H1 (cell line): ENCODE measurements at regions not wholly inside any gene's neighbourhood (a gene's known extent, or its start where the extent isn't known, plus 50 kb on each side); places are given as distances from the start of the nearest gene placed in this dataset.

Source experiments
- CTCF ChIA-PET: fragments of 300-600 bp; sonication (Branson Sonifier 250); formaldehyde crosslinking; loops from one replicate; lab custom pipeline; 2021; ENCODE audit not compliant: partially characterized antibody; lab: Charles Lee
- POLR2A ChIA-PET: fragments of 300-600 bp; sonication (Branson Sonifier 250); formaldehyde crosslinking; loops from one replicate; lab custom pipeline; 2021; ENCODE audit warnings: inconsistent platforms; ENCODE audit not compliant: partially characterized antibody; lab: Charles Lee
- DNase-seq, 2 experiments: peaks; one replicate each; pipeline versions ENCODE4 v3.0.0 to v3.0.0-alpha.2; 2010 to 2022; ENCODE audit warnings: low spot score in 2 of 2, low read depth in 1 of 2, mixed read lengths in 1 of 2
- FAIRE-seq: peaks from 2 replicates; lab custom pipeline; 2011; peaks lifted over from hg19 to GRCh38; lab: Jason Lieb, UNC
- H2AFZ ChIP-seq: 2 replicates; pipeline ENCODE4 v1.8.1; 2012; ENCODE audit warnings: low read length, inconsistent platforms
- H2AK5ac ChIP-seq: 2 replicates; pipeline ENCODE4 v1.6.1; 2013; ENCODE audit warnings: low read depth, low read length
- H2BK120ac ChIP-seq: replicated peaks from 2 replicates; pipeline ENCODE3; 2013; ENCODE audit warnings: low read depth, low read length, inconsistent platforms
- H2BK12ac ChIP-seq: 2 replicates; pipeline ENCODE4 v1.6.1; 2013; ENCODE audit warnings: low read depth, low read length
- H2BK15ac ChIP-seq: 2 replicates; pipeline ENCODE4 v1.6.1; 2013; ENCODE audit warnings: low read length
- H2BK20ac ChIP-seq: 2 replicates; pipeline ENCODE4 v1.6.1; 2013; ENCODE audit warnings: low read length
- H2BK5ac ChIP-seq: 2 replicates; pipeline ENCODE4 v1.6.1; 2013; ENCODE audit warnings: low read depth, low read length
- H3K14ac ChIP-seq: 2 replicates; pipeline ENCODE4 v1.6.1; 2013; ENCODE audit warnings: inconsistent platforms; ENCODE audit not compliant: insufficient read length
- H3K18ac ChIP-seq: 2 replicates; pipeline ENCODE4 v1.6.1; 2013; ENCODE audit warnings: low read length; ENCODE audit errors: extremely low read depth
- H3K23ac ChIP-seq: 2 replicates; pipeline ENCODE4 v1.6.1; 2013; ENCODE audit warnings: inconsistent platforms; ENCODE audit not compliant: insufficient read length
- H3K23me2 ChIP-seq: 2 replicates; pipeline ENCODE4 v1.6.1; 2013; ENCODE audit warnings: low read depth, low read length
- H3K27ac ChIP-seq: 2 replicates; pipeline ENCODE4 v1.6.1; 2011; ENCODE audit warnings: low read depth, low read length, inconsistent platforms
- H3K27me3 ChIP-seq, 4 experiments: replicated peaks in 1 of 4; 1 replicate in 1 of 4; 2 replicates in 3 of 4; pipeline versions ENCODE4 v1.6.1 to v1.8.1; 2011 to 2013; ENCODE audit warnings: low read length in 3 of 4, mild to moderate bottlenecking in 3 of 4, inconsistent platforms in 2 of 4, mixed read lengths in 2 of 4, moderate library complexity in 1 of 4; ENCODE audit not compliant: control insufficient read depth in 3 of 4, insufficient read depth in 3 of 4; ENCODE audit errors: extremely low read depth in 1 of 4
- H3K36me3 ChIP-seq, 4 experiments: 2 replicates each; pipeline versions ENCODE4 v1.6.1 to v1.8.1; 2011 to 2013; ENCODE audit warnings: mild to moderate bottlenecking in 4 of 4, low read length in 3 of 4, moderate library complexity in 2 of 4, control low read depth in 1 of 4, inconsistent platforms in 1 of 4; ENCODE audit not compliant: insufficient read depth in 4 of 4, control insufficient read depth in 2 of 4
- H3K4ac ChIP-seq: replicated peaks from 2 replicates; pipeline ENCODE3; 2013; ENCODE audit warnings: low read length, low read depth, mixed read lengths, inconsistent platforms; ENCODE audit not compliant: insufficient read length
- H3K4me1 ChIP-seq, 4 experiments: replicated peaks in 1 of 4; 1 replicate in 1 of 4; 2 replicates in 3 of 4; pipeline versions ENCODE4 v1.6.1 to v1.8.1; 2011 to 2013; ENCODE audit warnings: low read length in 3 of 4, inconsistent platforms in 2 of 4, mixed read lengths in 1 of 4; ENCODE audit not compliant: insufficient read depth in 4 of 4, control insufficient read depth in 3 of 4
- H3K4me2 ChIP-seq, 2 experiments: 2 replicates each; pipeline versions ENCODE4 v1.6.1 to v1.8.1; 2011 to 2013; ENCODE audit warnings: low read depth in 2 of 2, low read length in 2 of 2, control low read depth in 1 of 2, inconsistent platforms in 1 of 2, mild to moderate bottlenecking in 1 of 2; ENCODE audit not compliant: insufficient read depth in 1 of 2
- H3K4me3 ChIP-seq, 4 experiments: fragments of 200-600, 300-600 bp in 1 of 4; sonication (generic), shearing (Covaris generic), sonication (Bioruptor Twin) in 1 of 4; 2 replicates each; pipeline versions ENCODE4 v1.5.1 to v1.8.1; 2011 to 2016; ENCODE audit warnings: low read length in 4 of 4, low read depth in 3 of 4, control low read depth in 2 of 4, inconsistent platforms in 2 of 4, mild to moderate bottlenecking in 2 of 4, mixed read lengths in 1 of 4, moderate library complexity in 1 of 4; ENCODE audit not compliant: insufficient read depth in 2 of 4; ENCODE audit errors: extremely low read depth in 1 of 4
- H3K56ac ChIP-seq: replicated peaks from 2 replicates; pipeline ENCODE3; 2013; ENCODE audit warnings: low read depth, mild to moderate bottlenecking, mixed read lengths, low read length, inconsistent platforms; ENCODE audit not compliant: insufficient read length
- H3K79me1 ChIP-seq: 2 replicates; pipeline ENCODE4 v1.6.1; 2013; ENCODE audit warnings: low read depth, low read length, control low read depth
- H3K79me2 ChIP-seq, 2 experiments: 2 replicates each; pipeline versions ENCODE4 v1.6.1 to v1.8.1; 2012 to 2013; ENCODE audit warnings: low read length in 2 of 2, mild to moderate bottlenecking in 2 of 2, inconsistent platforms in 1 of 2; ENCODE audit not compliant: insufficient read depth in 2 of 2, control insufficient read depth in 1 of 2
- H3K9ac ChIP-seq, 4 experiments: replicated peaks in 1 of 4; 1 replicate in 1 of 4; 2 replicates in 3 of 4; pipeline versions ENCODE4 v1.6.1 to v1.8.1; 2011 to 2013; ENCODE audit warnings: low read depth in 3 of 4, low read length in 3 of 4, control low read depth in 2 of 4, mild to moderate bottlenecking in 2 of 4, moderate library complexity in 2 of 4, inconsistent platforms in 1 of 4; ENCODE audit errors: extremely low read depth in 1 of 4
- H3K9me3 ChIP-seq, 2 experiments: 2 replicates each; pipeline versions ENCODE4 v1.6.1 to v1.8.1; 2012 to 2013; ENCODE audit warnings: mild to moderate bottlenecking in 2 of 2, moderate library complexity in 2 of 2, control low read depth in 1 of 2, inconsistent platforms in 1 of 2, low read depth in 1 of 2, low read length in 1 of 2, mixed read lengths in 1 of 2; ENCODE audit not compliant: insufficient read depth in 2 of 2
- H4K20me1 ChIP-seq, 2 experiments: replicated peaks in 1 of 2; 2 replicates each; pipeline versions ENCODE3 to v1.8.1; 2011 to 2013; ENCODE audit warnings: inconsistent platforms in 2 of 2, low read length in 2 of 2, mild to moderate bottlenecking in 1 of 2; ENCODE audit not compliant: insufficient read depth in 2 of 2, control insufficient read depth in 1 of 2
- H4K5ac ChIP-seq: 2 replicates; pipeline ENCODE4 v1.6.1; 2013; ENCODE audit warnings: low read length, low read depth, mixed read lengths, inconsistent platforms; ENCODE audit not compliant: insufficient read length
- H4K8ac ChIP-seq: 2 replicates; pipeline ENCODE4 v1.8.0; 2013; ENCODE audit warnings: mild to moderate bottlenecking, moderate library complexity, low read length, inconsistent platforms; ENCODE audit not compliant: insufficient read depth; ENCODE audit errors: extremely low read depth
- H4K91ac ChIP-seq: replicated peaks from 2 replicates; pipeline ENCODE3; 2013; ENCODE audit warnings: low read length, mixed read lengths, inconsistent platforms; ENCODE audit not compliant: insufficient read length
- CBX5 ChIP-seq: fragments of 300-800, 300-1000 bp; sonication (generic); IDR thresholded peaks from 2 replicates; pipeline ENCODE4 v1.7.1; 2016; ENCODE audit warnings: antibody characterized with exemption, low read length, low read depth
- EP300 ChIP-seq, 2 experiments: IDR thresholded peaks; 1 replicate in 1 of 2; 2 replicates in 1 of 2; pipeline ENCODE4 v1.6.1; 2011 to 2012; ENCODE audit warnings: low read depth in 2 of 2, low read length in 2 of 2, mild to moderate bottlenecking in 2 of 2, borderline replicate concordance in 1 of 2, inconsistent platforms in 1 of 2, moderate library complexity in 1 of 2
- HDAC6 ChIP-seq: IDR thresholded peaks from one replicate; pipeline ENCODE4 v1.7.1; 2012; ENCODE audit warnings: low read depth, mild to moderate bottlenecking, inconsistent platforms, low read length, moderate library complexity
- JUN ChIP-seq: IDR thresholded peaks from 2 replicates; pipeline ENCODE4 v1.6.1; 2011; ENCODE audit warnings: low read depth, mild to moderate bottlenecking, improper control_type of control experiment, low read length
- JUND ChIP-seq: IDR thresholded peaks from 2 replicates; pipeline ENCODE4 v1.6.1; 2011; ENCODE audit warnings: mild to moderate bottlenecking, improper control_type of control experiment, low read length
- MAFK ChIP-seq: IDR thresholded peaks from 2 replicates; pipeline ENCODE4 v1.6.1; 2012; ENCODE audit warnings: low read depth, mild to moderate bottlenecking, improper control_type of control experiment, low read length
- PHF8 ChIP-seq: fragments of 200-600 bp; sonication (generic); conservative IDR thresholded peaks from 2 replicates; pipeline ENCODE4 v1.7.1; 2012; ENCODE audit warnings: low read depth, mild to moderate bottlenecking, inconsistent platforms, low read length, moderate library complexity
- POU5F1 ChIP-seq: IDR thresholded peaks from 2 replicates; pipeline ENCODE4 v1.6.1; 2011; ENCODE audit warnings: low read depth, mild to moderate bottlenecking, low read length, moderate library complexity
- RAD21 ChIP-seq, 2 experiments: IDR thresholded peaks in 1 of 2; conservative IDR thresholded peaks in 1 of 2; 2 replicates each; pipeline ENCODE4 v1.6.1; 2011; ENCODE audit warnings: low read depth in 2 of 2, low read length in 2 of 2, improper control_type of control experiment in 1 of 2, inconsistent platforms in 1 of 2, mild to moderate bottlenecking in 1 of 2, moderate library complexity in 1 of 2
- TEAD4 ChIP-seq: IDR thresholded peaks from 2 replicates; pipeline ENCODE4 v1.6.1; 2012; ENCODE audit warnings: low read depth, low read length, inconsistent platforms, mixed read lengths
- WGBS, 2 experiments: shearing (Covaris generic) in 1 of 2; methylation state at CpG; one replicate each; pipeline versions ENCODE4 v1.1.6 to v1.1.7; 2013 to 2015; ENCODE audit warnings: low lambda C conversion rate in 2 of 2, mixed read lengths in 2 of 2, inconsistent platforms in 1 of 2, low coverage in 1 of 2, missing lambda C conversion rate in 1 of 2; ENCODE audit not compliant: insufficient replicate concordance in 2 of 2, insufficient coverage in 1 of 2, insufficient read length in 1 of 2; ENCODE audit errors: extremely low coverage in 1 of 2, missing lambda C conversion rate in 1 of 2; 5-methylcytosine and 5-hydroxymethylcytosine counted together
- TF ChIP-seq, protein P1 (sequence below), 3 experiments: IDR thresholded peaks; 1 replicate in 2 of 3; 2 replicates in 1 of 3; pipeline versions ENCODE4 v1.5.1 to v1.6.1; 2011; ENCODE audit warnings: low read length in 3 of 3, mild to moderate bottlenecking in 3 of 3, inconsistent platforms in 2 of 3, low read depth in 1 of 3, moderate library complexity in 1 of 3; ENCODE audit not compliant: insufficient read depth in 1 of 3; ENCODE audit errors: control extremely low read depth in 1 of 3

GRCh38 chr4:63566658-63567057 lies 842.6 kb downstream of the TECRL start:
- CTCF ChIA-PET: interaction anchor here (1.2 to 2.1 kb wide), 4 partner anchors 11 to 270 kb away, joined by 3 to 6 read pairs (median 5); no protein-coding TSS in a partner anchor
- no peak overlapping the region for H2AFZ ChIP-seq
- FAIRE-seq: no peak
- TF ChIP-seq CBX5: no peak
- no peak for TF ChIP-seq JUN
- no peak for TF ChIP-seq HDAC6
- TF ChIP-seq EP300 (IDR thresholded peaks at IDR 0.05; ENCODE audit: borderline replicate concordance in 1 of 2, low read depth in 2 of 2, low read length in 2 of 2): no peak
- peak; percentile 51; the same call in 1 of the 2 replicates for TF ChIP-seq TEAD4
- TF ChIP-seq POU5F1: no peak
- no peak for TF ChIP-seq MAFK
- TF ChIP-seq RAD21 (IDR thresholded peaks at IDR 0.05 in 1 of 2, conservative IDR thresholded peaks at IDR 0.05 in 1 of 2; ENCODE audit: low read depth in 2 of 2, low read length in 2 of 2): peak; percentile 17 to 31; a peak in 2 of 4 replicates
- TF ChIP-seq, protein P1, sequence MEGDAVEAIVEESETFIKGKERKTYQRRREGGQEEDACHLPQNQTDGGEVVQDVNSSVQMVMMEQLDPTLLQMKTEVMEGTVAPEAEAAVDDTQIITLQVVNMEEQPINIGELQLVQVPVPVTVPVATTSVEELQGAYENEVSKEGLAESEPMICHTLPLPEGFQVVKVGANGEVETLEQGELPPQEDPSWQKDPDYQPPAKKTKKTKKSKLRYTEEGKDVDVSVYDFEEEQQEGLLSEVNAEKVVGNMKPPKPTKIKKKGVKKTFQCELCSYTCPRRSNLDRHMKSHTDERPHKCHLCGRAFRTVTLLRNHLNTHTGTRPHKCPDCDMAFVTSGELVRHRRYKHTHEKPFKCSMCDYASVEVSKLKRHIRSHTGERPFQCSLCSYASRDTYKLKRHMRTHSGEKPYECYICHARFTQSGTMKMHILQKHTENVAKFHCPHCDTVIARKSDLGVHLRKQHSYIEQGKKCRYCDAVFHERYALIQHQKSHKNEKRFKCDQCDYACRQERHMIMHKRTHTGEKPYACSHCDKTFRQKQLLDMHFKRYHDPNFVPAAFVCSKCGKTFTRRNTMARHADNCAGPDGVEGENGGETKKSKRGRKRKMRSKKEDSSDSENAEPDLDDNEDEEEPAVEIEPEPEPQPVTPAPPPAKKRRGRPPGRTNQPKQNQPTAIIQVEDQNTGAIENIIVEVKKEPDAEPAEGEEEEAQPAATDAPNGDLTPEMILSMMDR (IDR thresholded peaks at IDR 0.05; ENCODE audit: control extremely low read depth in 1 of 3, insufficient read depth in 1 of 3, low read depth in 1 of 3, low read length in 3 of 3): peak in 1 of 3 experiments; percentile 26; a peak in 1 of 4 replicates
- TF ChIP-seq JUND: no peak
- no peak for TF ChIP-seq PHF8

More at GRCh38 chr4:63566658-63567057, 842.6 kb downstream of the TECRL start:
- no peak for DNase-seq
- Histone ChIP-seq H3K23me2 (no peaks in the 10 kb centered on the region), H3K4ac (no peak overlapping the region), H3K9me3 (no peaks in the 10 kb centered on the region; a peak in 1 of 4 replicates), H2BK120ac (no peak overlapping the region), H4K5ac (no peak overlapping the region), H3K79me1 (no peaks in the 10 kb centered on the region), H3K9ac (no peak overlapping the region), H2AK5ac (no peak overlapping the region), H3K14ac (no peak overlapping the region), H2BK12ac (no peak overlapping the region), H2BK5ac (no peak overlapping the region), H3K36me3 (no peaks in the 10 kb centered on the region), H2BK15ac (no peak overlapping the region), H4K20me1 (no peaks in the 10 kb centered on the region), H3K27ac (no peak overlapping the region), H3K4me1 (no peaks in the 10 kb centered on the region), H2BK20ac (no peak overlapping the region), H3K23ac (no peak overlapping the region), H4K91ac (no peak overlapping the region), H3K79me2 (no peaks in the 10 kb centered on the region), H4K8ac (no peak overlapping the region), H3K4me3 (no peak overlapping the region), H3K4me2 (no peak overlapping the region), H3K56ac (no peak overlapping the region), H3K27me3 (no peaks in the 10 kb centered on the region), H3K18ac (no peak overlapping the region)
- WGBS, 2 experiments: 91% methylated on average over 2 of the region's 2 CpGs; no CpG with 5 or more reads in 1 of the 2 experiments
- POLR2A ChIA-PET: no interaction called here
